HUES48 (cell line): ENCODE measurements at regions not wholly inside any gene's neighbourhood (a gene's known extent, or its start where the extent isn't known, plus 50 kb on each side); places are given as distances from the start of the nearest gene placed in this dataset.

ENCODE experiments used
- H3K27ac ChIP-seq: one replicate; pipeline ENCODE4 v1.7.0; 2013; ENCODE audit warnings: low read depth, low read length, inconsistent platforms
- H3K27me3 ChIP-seq: 2 replicates; pipeline ENCODE4 v1.6.1; 2013; ENCODE audit warnings: mild to moderate bottlenecking, low read length; ENCODE audit not compliant: control insufficient read depth, insufficient read depth
- H3K36me3 ChIP-seq: 2 replicates; pipeline ENCODE4 v1.6.1; 2013; ENCODE audit warnings: low read length; ENCODE audit not compliant: control insufficient read depth, insufficient read depth
- H3K4me1 ChIP-seq: 2 replicates; pipeline ENCODE4 v1.6.1; 2013; ENCODE audit warnings: mild to moderate bottlenecking, low read length; ENCODE audit not compliant: control insufficient read depth, insufficient read depth
- H3K4me3 ChIP-seq: 2 replicates; pipeline ENCODE4 v1.5.1; 2013; ENCODE audit warnings: mild to moderate bottlenecking, low read depth, low read length
- H3K9ac ChIP-seq: 2 replicates; pipeline ENCODE4 v1.6.1; 2013; ENCODE audit warnings: mild to moderate bottlenecking, low read depth, low read length, moderate library complexity
- H3K9me3 ChIP-seq: 2 replicates; pipeline ENCODE4 v1.6.1; 2013; ENCODE audit warnings: low read length; ENCODE audit not compliant: control insufficient read depth, insufficient read depth

- Histone ChIP-seq H3K4me3 (no peak overlapping the region), H3K4me1 (peaks cover 10% of the 10 kb centered on the region), H3K27me3 (no peaks in the 10 kb centered on the region), H3K27ac (peak overlapping the region; percentile 12), H3K9ac (no peak overlapping the region), H3K9me3 (no peaks in the 10 kb centered on the region), H3K36me3 (no peaks in the 10 kb centered on the region)
Observed at GRCh38 chr6:139920776-139921100, 546.3 kb upstream of the CITED2 start.

GRCh38 chr6:139920027-139920775 is 545.8 kb upstream of the CITED2 start:
- peak overlapping the region; percentile 12 for H3K27ac ChIP-seq
- no peak overlapping the region for H3K9ac ChIP-seq
- no peaks in the 10 kb centered on the region for H3K36me3 ChIP-seq
- H3K4me3 ChIP-seq = no peak overlapping the region
- no peaks in the 10 kb centered on the region for H3K27me3 ChIP-seq
- no peaks in the 10 kb centered on the region for H3K9me3 ChIP-seq
- H3K4me1 ChIP-seq = peaks cover 10% of the 10 kb centered on the region

- Histone ChIP-seq H3K4me3 (no peak overlapping the region), H3K9ac (no peak overlapping the region), H3K4me1 (peaks cover 10% of the 10 kb centered on the region), H3K36me3 (no peaks in the 10 kb centered on the region), H3K9me3 (no peaks in the 10 kb centered on the region), H3K27me3 (no peaks in the 10 kb centered on the region), H3K27ac (no peak overlapping the region)
Observed at GRCh38 chr6:139919107-139920026, 544.9 kb upstream of the CITED2 start.

GRCh38 chr6:139917951-139918630 is 543.6 kb upstream of the CITED2 start:
- Histone ChIP-seq H3K9me3 (no peaks in the 10 kb centered on the region), H3K27me3 (no peaks in the 10 kb centered on the region), H3K4me3 (no peak overlapping the region), H3K4me1 (peaks cover 10% of the 10 kb centered on the region), H3K27ac (no peak overlapping the region), H3K36me3 (no peaks in the 10 kb centered on the region), H3K9ac (no peak overlapping the region)

GRCh38 chr6:139914910-139915309 is 540.5 kb upstream of the CITED2 start:
- H3K4me1 ChIP-seq = peaks cover 2% of the 10 kb centered on the region
- no peak overlapping the region for H3K9ac ChIP-seq
- no peaks in the 10 kb centered on the region for H3K36me3 ChIP-seq
- H3K27ac ChIP-seq = no peak overlapping the region
- H3K27me3 ChIP-seq = no peaks in the 10 kb centered on the region
- H3K9me3 ChIP-seq = no peaks in the 10 kb centered on the region
- no peak overlapping the region for H3K4me3 ChIP-seq

- Histone ChIP-seq H3K9me3 (no peaks in the 10 kb centered on the region), H3K27me3 (no peaks in the 10 kb centered on the region), H3K9ac (no peak overlapping the region), H3K4me3 (no peak overlapping the region), H3K4me1 (peaks cover under 1% of the 10 kb centered on the region; the same call in 1 of the 2 replicates), H3K36me3 (no peaks in the 10 kb centered on the region), H3K27ac (no peak overlapping the region)
Observed at GRCh38 chr6:139912735-139913400, 538.4 kb upstream of the CITED2 start.

GRCh38 chr6:139909992-139910391 is 535.5 kb upstream of the CITED2 start:
- Histone ChIP-seq H3K4me3 (no peak overlapping the region), H3K27me3 (no peaks in the 10 kb centered on the region), H3K36me3 (no peaks in the 10 kb centered on the region), H3K27ac (no peak overlapping the region), H3K9me3 (no peaks in the 10 kb centered on the region), H3K9ac (no peak overlapping the region), H3K4me1 (peaks cover 5% of the 10 kb centered on the region)

GRCh38 chr6:139905404-139906052 is 531.1 kb upstream of the CITED2 start:
- H3K9ac ChIP-seq = no peak overlapping the region
- H3K27me3 ChIP-seq = no peaks in the 10 kb centered on the region
- H3K4me3 ChIP-seq = no peak overlapping the region
- H3K9me3 ChIP-seq = no peaks in the 10 kb centered on the region
- H3K4me1 ChIP-seq = peaks cover 5% of the 10 kb centered on the region
- no peaks in the 10 kb centered on the region for H3K36me3 ChIP-seq
- no peak overlapping the region for H3K27ac ChIP-seq

- Histone ChIP-seq H3K36me3 (no peaks in the 10 kb centered on the region), H3K4me1 (peaks cover 5% of the 10 kb centered on the region), H3K27ac (no peak overlapping the region), H3K27me3 (no peaks in the 10 kb centered on the region), H3K9ac (no peak overlapping the region), H3K9me3 (no peaks in the 10 kb centered on the region), H3K4me3 (no peak overlapping the region)
Observed at GRCh38 chr6:139904568-139904967, 530.1 kb upstream of the CITED2 start.

GRCh38 chr6:139904158-139904533 is 529.7 kb upstream of the CITED2 start:
- Histone ChIP-seq H3K9me3 (no peaks in the 10 kb centered on the region), H3K4me3 (no peak overlapping the region), H3K36me3 (no peaks in the 10 kb centered on the region), H3K9ac (no peak overlapping the region), H3K27me3 (no peaks in the 10 kb centered on the region), H3K4me1 (peaks cover 5% of the 10 kb centered on the region), H3K27ac (no peak overlapping the region)
